ENCODE measurements at regions not wholly inside any gene's neighbourhood (a gene's known extent, or its start where the extent isn't known, plus 50 kb on each side); places are given as distances from the start of the nearest gene placed in this dataset.

DNA sequence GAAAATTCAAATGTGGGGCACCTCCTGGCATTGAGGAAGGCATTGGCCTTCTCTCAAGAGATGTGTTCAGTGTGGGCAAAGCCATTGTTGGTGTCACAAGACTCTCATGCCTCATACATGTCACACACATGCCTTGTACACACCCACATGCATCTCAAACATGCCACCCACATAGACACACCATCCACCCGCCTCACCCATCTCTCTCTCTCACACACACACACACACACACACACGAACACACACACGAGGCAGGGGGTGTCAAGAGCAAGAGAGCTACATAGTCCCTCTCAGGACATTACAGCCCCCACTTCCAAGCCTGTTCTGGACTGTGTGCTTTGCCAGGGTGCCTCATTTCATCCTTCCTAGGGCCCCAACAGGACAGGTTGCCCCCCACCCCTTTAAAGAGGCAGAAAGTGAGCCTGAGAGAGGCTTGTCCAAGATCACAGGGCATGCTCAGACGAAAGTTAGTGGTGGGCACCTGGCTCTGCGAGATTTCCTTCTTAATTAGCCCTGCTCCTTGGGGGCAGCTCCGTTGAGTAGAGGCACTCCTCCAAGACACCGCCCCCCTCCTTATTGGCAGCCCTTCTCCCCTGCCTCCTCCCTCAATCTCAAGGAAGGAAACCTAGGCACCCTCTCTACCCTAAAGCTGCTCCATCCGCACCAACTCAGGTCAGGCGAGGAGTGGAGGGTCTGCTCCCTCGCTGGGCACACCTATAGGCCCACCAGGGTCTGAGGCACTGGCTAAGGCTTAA is 50.5 kb upstream of the CCDC174 start:
- Histone ChIP-seq H3K4me3 (no peak overlapping the region), H2AFZ (no peak overlapping the region), H3K9me2 (ENCODE audit: insufficient read depth) (no peaks in the 10 kb centered on the region), H3K9ac (no peak overlapping the region), H3K4me2 (ENCODE audit: unreplicated experiment) (no peak overlapping the region), H3K79me2 (ENCODE audit: insufficient read depth) (no peaks in the 10 kb centered on the region), H4K20me1 (ENCODE audit: insufficient read depth) (no peaks in the 10 kb centered on the region), H3F3A (ENCODE audit: insufficient read depth) (no peaks in the 10 kb centered on the region), H3K4me1 (ENCODE audit: insufficient read depth) (0 out of 2 replicates have a peak, but pooled peaks cover 3% of the 10 kb centered on the region), H3K9me3 (ENCODE audit: low read depth) (no peaks in the 10 kb centered on the region), H3K27me3 (replicated peaks; ENCODE audit: insufficient read depth) (peaks cover 32% of the 10 kb centered on the region), H3K27ac (no peak overlapping the region), H3K36me3 (ENCODE audit: low read depth) (no peaks in the 10 kb centered on the region)
- in situ Hi-C loops (cut with MboI): no loop called here
- DNase-seq: no peak
- 33 to 36% methylated on average over 10 of the region's 10 CpGs for WGBS, 2 experiments (ENCODE audit: low coverage in 1 of 2, low lambda C conversion rate in 2 of 2, missing lambda C conversion rate in 2 of 2)
- TF ChIP-seq EZH2 (IDR thresholded peaks at IDR 0.05; ENCODE audit: insufficient read depth, poor library complexity, severe bottlenecking): no peak

DNA sequence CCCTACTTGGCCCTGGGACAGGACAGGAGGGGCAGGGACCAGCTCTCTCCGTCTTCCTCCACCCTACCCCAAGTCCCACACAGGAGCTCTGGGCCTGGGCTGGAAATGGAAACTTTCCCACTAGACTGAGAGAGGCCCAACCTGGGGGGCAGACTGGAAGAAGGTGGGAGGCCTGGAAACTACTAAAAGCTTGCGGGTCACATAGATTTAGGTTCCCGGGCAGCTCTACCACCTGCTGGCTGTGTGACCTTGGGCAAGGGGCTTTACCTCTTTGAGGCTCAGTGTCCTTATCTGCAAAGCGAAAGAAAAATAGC is 49.9 kb upstream of the CCDC174 start:
- in situ Hi-C loops (cut with MboI): no loop called here
- Histone ChIP-seq H3K27me3 (replicated peaks; ENCODE audit: insufficient read depth) (peaks cover 30% of the 10 kb centered on the region), H3K4me3 (no peak overlapping the region), H2AFZ (no peak overlapping the region), H3K9me3 (ENCODE audit: low read depth) (no peaks in the 10 kb centered on the region), H3K27ac (no peak overlapping the region), H3F3A (ENCODE audit: insufficient read depth) (no peaks in the 10 kb centered on the region), H3K36me3 (ENCODE audit: low read depth) (no peaks in the 10 kb centered on the region), H3K9ac (no peak overlapping the region), H3K4me1 (ENCODE audit: insufficient read depth) (0 out of 2 replicates have a peak, but pooled peaks cover 3% of the 10 kb centered on the region), H3K9me2 (ENCODE audit: insufficient read depth) (no peaks in the 10 kb centered on the region), H3K79me2 (ENCODE audit: insufficient read depth) (no peaks in the 10 kb centered on the region), H3K4me2 (ENCODE audit: unreplicated experiment) (no peak overlapping the region), H4K20me1 (ENCODE audit: insufficient read depth) (no peaks in the 10 kb centered on the region)
- WGBS, 2 experiments (ENCODE audit: low coverage in 1 of 2, low lambda C conversion rate in 2 of 2, missing lambda C conversion rate in 2 of 2): 51 to 54% methylated on average over 4 of the region's 4 CpGs
- no peak for TF ChIP-seq EZH2phosphoT487 (IDR thresholded peaks at IDR 0.05; ENCODE audit: insufficient read depth, low read depth)
- TF ChIP-seq EZH2 (IDR thresholded peaks at IDR 0.05; ENCODE audit: insufficient read depth, poor library complexity, severe bottlenecking): no peak
- DNase-seq: no peak

All from GM23248 (cell line).